ENCODE measurements at regions not wholly inside any gene's neighbourhood (a gene's known extent, or its start where the extent isn't known, plus 50 kb on each side); places are given as distances from the start of the nearest gene placed in this dataset.
"Not testable (repeated sequence)": the region's sequence is repeated elsewhere in the genome, so short reads cannot be mapped to it uniquely, and the experiment has no call there.

DNA sequence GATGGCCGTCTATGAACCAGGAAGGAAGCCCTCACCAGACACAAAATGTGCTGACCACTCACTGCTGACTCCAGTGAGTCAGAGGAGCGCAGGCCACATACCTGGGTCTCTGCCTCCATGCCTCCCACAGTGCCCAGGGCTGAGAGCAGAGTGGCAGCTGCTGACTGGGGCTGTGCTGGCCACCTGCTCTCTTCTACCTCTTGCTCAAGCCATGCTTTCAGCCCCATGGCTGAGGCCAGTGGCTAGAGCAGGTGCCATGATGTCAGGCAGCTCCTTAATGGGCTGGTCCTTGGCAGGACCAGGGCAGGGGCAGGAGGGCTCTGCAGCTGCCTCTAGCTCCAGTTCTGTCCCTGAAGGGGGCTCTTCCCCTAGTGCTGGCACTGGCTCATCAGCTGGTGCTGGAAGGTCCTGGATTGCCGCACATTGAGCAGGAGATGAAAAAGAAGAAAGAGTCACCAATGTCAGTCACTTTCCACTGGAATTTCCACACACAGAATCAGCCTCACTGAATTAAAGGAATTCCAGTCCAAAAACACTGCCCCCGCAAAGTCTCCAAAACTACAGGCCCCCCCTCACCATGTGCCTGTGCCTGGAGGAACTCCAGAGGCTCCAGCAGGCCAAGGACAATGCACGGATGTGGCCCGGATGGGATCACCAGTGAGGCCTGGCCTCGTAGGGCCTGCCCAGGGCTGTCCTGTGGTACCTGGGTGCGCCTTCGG, 86.4 kb downstream of the GGTLC2 start:
- H3K36me3 Mint-ChIP-seq = peaks cover 6% of the 10 kb centered on the region
- POLR2A ChIA-PET = no interaction called here
- WGBS (ENCODE audit: insufficient coverage) = 89% methylated on average over 8 of the region's 9 CpGs
- Histone ChIP-seq H3K9me3 (no peaks in the 10 kb centered on the region), H3K27ac (ENCODE audit: low read length) (no peak overlapping the region), H3K27me3 (replicated peaks in 1 of 2; ENCODE audit: control insufficient read depth in 2 of 2, extremely low read depth in 1 of 2, insufficient read depth in 2 of 2, low read length in 1 of 2) (peaks cover 0 to 12% of the 10 kb centered on the region in 2 experiments), H3K4me1 (ENCODE audit: control insufficient read depth in 1 of 2, extremely low read depth in 1 of 2, insufficient read depth in 2 of 2, low read length in 2 of 2) (peaks cover 0 to 32% of the 10 kb centered on the region in 2 experiments), H3K4me3 (ENCODE audit: control insufficient read depth in 1 of 2, extremely low read depth in 1 of 2, low read length in 1 of 2) (no peak overlapping the region), H3K36me3 (ENCODE audit: control insufficient read depth in 2 of 2, extremely low read depth in 1 of 2, insufficient read depth in 1 of 2, low read length in 1 of 2) (no peaks in the 10 kb centered on the region)
- no peak for ATAC-seq (replicated peaks in 1 of 4)
- peaks cover 9 to 33% (median 14%) of the 10 kb centered on the region in 3 donors for H3K4me1 Mint-ChIP-seq
- no peak for DNase-seq
- H3K27ac Mint-ChIP-seq = no peak overlapping the region
- peaks cover 10 to 12% of the 10 kb centered on the region in 2 donors for H3K27me3 Mint-ChIP-seq
- H3K4me3 Mint-ChIP-seq = no peak overlapping the region
- CTCF ChIA-PET = interaction anchor here in 1 of 2 donors (1.4 kb wide), 1 partner anchor 22 kb away, joined by 3 read pairs; no protein-coding TSS in a partner anchor
- H3K9me3 Mint-ChIP-seq = no peaks in the 10 kb centered on the region

DNA sequence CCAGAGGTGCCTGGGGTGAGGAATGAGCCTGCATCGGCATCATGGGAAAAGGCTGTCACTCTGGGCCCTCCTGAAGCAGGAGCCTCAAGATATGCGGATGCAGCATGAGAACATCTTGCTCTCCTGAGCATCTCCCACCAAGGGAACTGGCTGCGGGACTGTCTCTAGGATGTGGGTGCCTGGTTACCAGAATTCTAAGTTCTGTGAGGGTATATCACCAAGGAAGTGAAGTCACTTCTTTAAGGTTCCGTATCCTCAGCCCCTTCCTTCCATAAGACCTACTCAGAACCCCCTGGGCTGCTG, 86.9 kb downstream of the GGTLC2 start:
- Histone ChIP-seq H3K4me3 (ENCODE audit: control insufficient read depth in 1 of 2, extremely low read depth in 1 of 2, low read length in 1 of 2) (no peak overlapping the region), H3K4me1 (ENCODE audit: control insufficient read depth in 1 of 2, extremely low read depth in 1 of 2, insufficient read depth in 2 of 2, low read length in 2 of 2) (peaks cover 0 to 37% of the 10 kb centered on the region in 2 experiments), H3K36me3 (ENCODE audit: control insufficient read depth in 2 of 2, extremely low read depth in 1 of 2, insufficient read depth in 1 of 2, low read length in 1 of 2) (no peaks in the 10 kb centered on the region), H3K27me3 (replicated peaks in 1 of 2; ENCODE audit: control insufficient read depth in 2 of 2, extremely low read depth in 1 of 2, insufficient read depth in 2 of 2, low read length in 1 of 2) (peaks cover 0 to 12% of the 10 kb centered on the region in 2 experiments), H3K27ac (ENCODE audit: low read length) (no peak overlapping the region), H3K9me3 (no peaks in the 10 kb centered on the region)
- ChIA-PET POLR2A (no interaction called here), CTCF (no interaction called here)
- peaks cover 10 to 12% of the 10 kb centered on the region in 2 donors for H3K27me3 Mint-ChIP-seq
- ATAC-seq (replicated peaks in 1 of 4) (no peak), DNase-seq (no peak)
- no peak overlapping the region for H3K27ac Mint-ChIP-seq
- 100% methylated on average over 1 of the region's 4 CpGs for WGBS (ENCODE audit: insufficient coverage)
- no peaks in the 10 kb centered on the region for H3K9me3 Mint-ChIP-seq
- H3K4me3 Mint-ChIP-seq = no peak overlapping the region
- H3K4me1 Mint-ChIP-seq = peaks cover 9 to 37% (median 14%) of the 10 kb centered on the region in 3 donors
- H3K36me3 Mint-ChIP-seq = peaks cover 6% of the 10 kb centered on the region

DNA sequence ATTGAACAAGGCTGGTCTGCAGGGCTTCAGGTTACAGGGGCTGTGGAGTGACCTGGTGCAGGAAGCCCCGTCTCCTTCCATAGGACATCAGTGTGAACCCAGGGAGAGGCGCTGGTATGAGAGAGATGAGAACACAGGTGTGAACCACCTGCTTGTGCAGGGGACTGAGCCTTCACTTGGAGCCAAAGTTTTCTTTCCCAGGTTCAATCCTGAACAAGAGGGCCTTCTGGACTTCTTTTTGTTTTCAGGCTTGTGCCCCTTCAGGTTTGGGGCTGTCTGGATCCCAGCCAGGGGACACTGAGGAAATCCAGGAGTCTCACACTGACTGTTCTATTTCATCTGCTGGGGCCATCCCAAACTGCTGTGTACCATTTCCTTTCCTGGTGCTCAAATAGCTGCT, 88.6 kb downstream of the GGTLC2 start:
- WGBS (ENCODE audit: insufficient coverage) = 50% methylated on average over 1 of the region's 2 CpGs
- DNase-seq; CTCF ChIA-PET; H3K36me3 Mint-ChIP-seq; H3K9me3 Mint-ChIP-seq; H3K9me3 ChIP-seq; H3K4me3 ChIP-seq (ENCODE audit: control insufficient read depth in 1 of 2, extremely low read depth in 1 of 2, low read length in 1 of 2); H3K36me3 ChIP-seq (ENCODE audit: control insufficient read depth in 2 of 2, extremely low read depth in 1 of 2, insufficient read depth in 1 of 2, low read length in 1 of 2); ATAC-seq (replicated peaks in 1 of 4); POLR2A ChIA-PET; H3K4me3 Mint-ChIP-seq: not testable (repeated sequence)
- peak overlapping the region; percentile 0 for H3K27ac ChIP-seq (ENCODE audit: low read length)
- peaks cover 12 to 13% of the 10 kb centered on the region in 2 donors for H3K27me3 Mint-ChIP-seq
- peaks cover 0 to 43% of the 10 kb centered on the region in 2 experiments for H3K4me1 ChIP-seq (ENCODE audit: control insufficient read depth in 1 of 2, extremely low read depth in 1 of 2, insufficient read depth in 2 of 2, low read length in 2 of 2)
- peak overlapping the region; percentile 50 to 59 for H3K27ac Mint-ChIP-seq
- H3K27me3 ChIP-seq (replicated peaks in 1 of 2; ENCODE audit: control insufficient read depth in 2 of 2, extremely low read depth in 1 of 2, insufficient read depth in 2 of 2, low read length in 1 of 2) = peaks cover 0 to 12% of the 10 kb centered on the region in 2 experiments
- H3K4me1 Mint-ChIP-seq = peaks cover 9 to 41% (median 16%) of the 10 kb centered on the region in 3 donors

DNA sequence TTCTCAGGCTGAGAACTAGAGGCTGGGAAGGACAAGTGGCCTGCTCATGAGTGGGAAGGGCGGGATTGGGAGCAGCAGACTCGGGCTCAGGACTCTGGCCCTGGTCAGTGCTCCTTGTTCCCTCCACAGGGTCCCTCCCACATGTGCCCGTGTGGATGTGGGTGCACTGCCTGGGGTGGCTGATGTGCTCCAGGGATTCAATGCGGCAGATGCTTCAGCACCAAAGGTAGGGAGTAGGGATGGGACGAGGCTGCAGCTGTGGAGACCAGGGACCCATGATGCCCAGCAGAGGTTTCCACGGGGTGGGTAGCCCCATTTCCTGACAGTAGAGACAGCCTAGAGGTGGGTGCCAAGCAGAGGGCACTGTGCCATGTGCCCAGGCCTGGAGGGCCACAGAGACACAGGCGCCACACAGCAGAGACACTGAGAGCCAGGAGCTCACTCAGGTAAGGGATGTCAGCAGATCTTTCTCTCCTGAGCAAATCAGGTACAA, 89.5 kb downstream of the GGTLC2 start:
- Mint-ChIP-seq H3K36me3 (no peaks in the 10 kb centered on the region), H3K27ac (no peak overlapping the region), H3K4me1 (peaks cover 9 to 36% (median 13%) of the 10 kb centered on the region in 3 donors), H3K27me3 (peaks cover 8 to 12% of the 10 kb centered on the region in 2 donors), H3K4me3 (no peak overlapping the region), H3K9me3 (no peaks in the 10 kb centered on the region)
- Histone ChIP-seq H3K9me3 (no peaks in the 10 kb centered on the region), H3K27me3 (replicated peaks in 1 of 2; ENCODE audit: control insufficient read depth in 2 of 2, extremely low read depth in 1 of 2, insufficient read depth in 2 of 2, low read length in 1 of 2) (peaks cover 0 to 12% of the 10 kb centered on the region in 2 experiments), H3K4me1 (ENCODE audit: control insufficient read depth in 1 of 2, extremely low read depth in 1 of 2, insufficient read depth in 2 of 2, low read length in 2 of 2) (peaks cover 0 to 52% of the 10 kb centered on the region in 2 experiments), H3K36me3 (ENCODE audit: control insufficient read depth in 2 of 2, extremely low read depth in 1 of 2, insufficient read depth in 1 of 2, low read length in 1 of 2) (no peaks in the 10 kb centered on the region), H3K4me3 (ENCODE audit: control insufficient read depth in 1 of 2, extremely low read depth in 1 of 2, low read length in 1 of 2) (no peak overlapping the region), H3K27ac (ENCODE audit: low read length) (peak overlapping the region; percentile 38)
- ChIA-PET POLR2A (no interaction called here), CTCF (no interaction called here)
- ATAC-seq (replicated peaks in 1 of 4) = no peak
- DNase-seq = no peak
- WGBS (ENCODE audit: insufficient coverage) = 75% methylated on average over 5 of the region's 7 CpGs

DNA sequence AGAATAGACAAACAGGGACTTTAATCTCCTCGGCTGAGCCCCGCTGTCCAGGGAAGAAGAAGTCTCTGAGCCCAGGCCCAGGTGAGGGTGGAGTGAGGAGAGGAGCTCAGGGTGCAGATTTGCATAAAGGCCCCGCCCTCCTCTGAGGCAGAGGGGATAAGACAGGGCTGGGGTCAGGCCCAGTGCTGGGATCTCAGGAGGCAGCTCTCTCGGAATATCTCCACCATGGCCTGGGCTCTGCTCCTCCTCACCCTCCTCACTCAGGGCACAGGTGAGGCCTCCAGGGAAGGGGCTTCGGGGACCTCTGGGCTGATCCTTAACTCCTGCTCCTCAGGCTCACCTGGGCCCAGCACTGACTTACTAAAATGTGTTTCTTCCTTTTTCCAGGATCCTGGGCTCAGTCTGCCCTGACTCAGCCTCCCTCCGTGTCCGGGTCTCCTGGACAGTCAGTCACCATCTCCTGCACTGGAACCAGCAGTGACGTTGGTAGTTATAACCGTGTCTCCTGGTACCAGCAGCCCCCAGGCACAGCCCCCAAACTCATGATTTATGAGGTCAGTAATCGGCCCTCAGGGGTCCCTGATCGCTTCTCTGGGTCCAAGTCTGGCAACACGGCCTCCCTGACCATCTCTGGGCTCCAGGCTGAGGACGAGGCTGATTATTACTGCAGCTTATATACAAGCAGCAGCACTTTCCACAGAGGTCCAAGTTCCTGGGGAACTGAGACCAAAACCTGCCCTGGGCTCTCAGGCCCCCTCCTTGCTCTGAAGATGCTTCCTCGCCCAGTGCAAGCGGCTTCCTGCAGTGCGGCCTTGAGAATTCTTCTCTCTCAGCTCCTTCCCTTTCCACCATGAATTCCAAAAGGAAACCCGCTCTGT, 90.2 kb downstream of the GGTLC2 start:
- CTCF ChIA-PET = interaction anchor here in 1 of 2 donors (1.0 to 1.1 kb wide), 2 partner anchors 11 to 14 kb away, joined by 3 read pairs; no protein-coding TSS in a partner anchor
- H3K9me3 ChIP-seq; H3K27me3 Mint-ChIP-seq; H3K36me3 ChIP-seq (ENCODE audit: control insufficient read depth in 2 of 2, extremely low read depth in 1 of 2, insufficient read depth in 1 of 2, low read length in 1 of 2); POLR2A ChIA-PET; H3K4me3 ChIP-seq (ENCODE audit: control insufficient read depth in 1 of 2, extremely low read depth in 1 of 2, low read length in 1 of 2); ATAC-seq (replicated peaks in 1 of 4); H3K4me3 Mint-ChIP-seq; H3K36me3 Mint-ChIP-seq; DNase-seq; H3K9me3 Mint-ChIP-seq: not testable (repeated sequence)
- Histone ChIP-seq H3K27ac (ENCODE audit: low read length) (peak overlapping the region; percentile 38), H3K27me3 (replicated peaks in 1 of 2; ENCODE audit: control insufficient read depth in 2 of 2, extremely low read depth in 1 of 2, insufficient read depth in 2 of 2, low read length in 1 of 2) (peaks cover 0 to 14% of the 10 kb centered on the region in 2 experiments), H3K4me1 (ENCODE audit: control insufficient read depth in 1 of 2, extremely low read depth in 1 of 2, insufficient read depth in 2 of 2, low read length in 2 of 2) (peaks cover 0 to 56% of the 10 kb centered on the region in 2 experiments)
- WGBS (ENCODE audit: insufficient coverage) = 89% methylated on average over 11 of the region's 17 CpGs
- Mint-ChIP-seq H3K4me1 (peaks cover 9 to 36% (median 13%) of the 10 kb centered on the region in 3 donors), H3K27ac (peak overlapping the region; percentile 60 to 67)

DNA sequence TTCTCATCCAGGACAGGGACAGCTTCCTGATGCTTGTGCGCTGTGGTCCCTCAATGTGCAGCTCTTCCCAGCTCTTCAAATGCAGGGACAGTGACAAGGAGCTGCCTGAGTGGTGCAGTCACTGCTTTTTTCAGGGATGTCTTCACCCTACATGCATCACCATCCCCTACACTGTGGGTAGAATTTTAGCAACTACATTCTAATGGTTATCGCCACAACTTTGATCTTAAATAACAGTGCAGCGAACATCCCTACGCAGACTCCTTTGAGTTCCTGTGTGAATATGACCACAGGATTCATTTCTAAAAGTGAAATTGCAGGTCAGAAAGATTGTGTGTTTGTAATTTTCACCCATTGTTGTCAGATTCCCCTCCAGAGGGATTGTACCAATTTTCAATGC, 90.9 kb downstream of the GGTLC2 start:
- H3K36me3 Mint-ChIP-seq; POLR2A ChIA-PET; H3K9me3 ChIP-seq; H3K4me3 Mint-ChIP-seq; H3K9me3 Mint-ChIP-seq; H3K4me3 ChIP-seq (ENCODE audit: control insufficient read depth in 1 of 2, extremely low read depth in 1 of 2, low read length in 1 of 2); H3K36me3 ChIP-seq (ENCODE audit: control insufficient read depth in 2 of 2, extremely low read depth in 1 of 2, insufficient read depth in 1 of 2, low read length in 1 of 2): not testable (repeated sequence)
- WGBS (ENCODE audit: insufficient coverage) = 100% methylated on average over 1 of the region's 4 CpGs
- DNase-seq (peak in 1 of 35 experiments; percentile 26), ATAC-seq (replicated peaks in 1 of 4) (peak in 1 of 4 experiments; percentile 37)
- H3K27me3 Mint-ChIP-seq = peaks cover 12 to 14% of the 10 kb centered on the region in 2 donors
- Histone ChIP-seq H3K27ac (ENCODE audit: low read length) (peak overlapping the region; percentile 38), H3K27me3 (replicated peaks in 1 of 2; ENCODE audit: control insufficient read depth in 2 of 2, extremely low read depth in 1 of 2, insufficient read depth in 2 of 2, low read length in 1 of 2) (peaks cover 0 to 14% of the 10 kb centered on the region in 2 experiments), H3K4me1 (ENCODE audit: control insufficient read depth in 1 of 2, extremely low read depth in 1 of 2, insufficient read depth in 2 of 2, low read length in 2 of 2) (peaks cover 0 to 56% of the 10 kb centered on the region in 2 experiments)
- CTCF ChIA-PET = interaction anchor here in 1 of 2 donors (1.0 to 1.1 kb wide), 2 partner anchors 11 to 14 kb away, joined by 3 read pairs; no protein-coding TSS in a partner anchor
- H3K27ac Mint-ChIP-seq = peak overlapping the region; percentile 60 to 67
- peaks cover 9 to 36% (median 13%) of the 10 kb centered on the region in 3 donors for H3K4me1 Mint-ChIP-seq
